DND-41 (cell line): ENCODE measurements at regions not wholly inside any gene's neighbourhood (a gene's known extent, or its start where the extent isn't known, plus 50 kb on each side); places are given as distances from the start of the nearest gene placed in this dataset.

Source experiments
- ATAC-seq: fragments of 200-7000 bp; cut with Tn5 transposase; 3 replicates; pipeline ENCODE4 v1.9.1; 2021; ENCODE audit warnings: low read depth; ENCODE audit not compliant: insufficient read depth
- DNase-seq: peaks from one replicate; pipeline ENCODE4 v3.0.0-alpha.2; 2020
- H2AFZ ChIP-seq: 2 replicates; pipeline ENCODE4 v1.6.0; 2012; ENCODE audit warnings: low read depth, low read length
- H3K27ac ChIP-seq: 2 replicates; pipeline ENCODE4 v1.5.1; 2012; ENCODE audit warnings: low read length, inconsistent platforms
- H3K27me3 ChIP-seq: fragments of 200-600 bp; sonication (generic); 2 replicates; pipeline ENCODE4 v1.6.0; 2012; ENCODE audit warnings: low read length, mild to moderate bottlenecking, inconsistent platforms; ENCODE audit not compliant: insufficient read depth, poor library complexity
- H3K36me3 ChIP-seq: 2 replicates; pipeline ENCODE4 v1.5.1; 2012; ENCODE audit warnings: low read length, inconsistent platforms; ENCODE audit not compliant: insufficient read depth
- H3K4me1 ChIP-seq: 2 replicates; pipeline ENCODE4 v1.5.1; 2012; ENCODE audit warnings: mild to moderate bottlenecking, low read length; ENCODE audit not compliant: insufficient read depth
- H3K4me2 ChIP-seq: 2 replicates; pipeline ENCODE4 v1.6.0; 2012; ENCODE audit warnings: mild to moderate bottlenecking, moderate library complexity, low read length, inconsistent platforms; ENCODE audit not compliant: insufficient read depth
- H3K4me3 ChIP-seq, 2 experiments: fragments of 200-600 bp in 1 of 2; shearing (Covaris generic) in 1 of 2; 2 replicates each; pipeline ENCODE4 v1.5.1; 2012 to 2016; ENCODE audit warnings: inconsistent platforms in 2 of 2, low read length in 2 of 2, mild to moderate bottlenecking in 2 of 2, low read depth in 1 of 2, moderate library complexity in 1 of 2
- H3K79me2 ChIP-seq: 2 replicates; pipeline ENCODE4 v1.6.0; 2012; ENCODE audit warnings: low read length, inconsistent platforms; ENCODE audit not compliant: insufficient read depth
- H3K9ac ChIP-seq: 2 replicates; pipeline ENCODE4 v1.6.0; 2012; ENCODE audit warnings: low read depth, mild to moderate bottlenecking, inconsistent platforms, low read length, moderate library complexity
- H3K9me3 ChIP-seq: 2 replicates; pipeline ENCODE4 v1.5.1; 2012; ENCODE audit warnings: low read length, moderate library complexity, mild to moderate bottlenecking, inconsistent platforms; ENCODE audit not compliant: insufficient read depth, severe bottlenecking
- H4K20me1 ChIP-seq: 2 replicates; pipeline ENCODE4 v1.6.0; 2012; ENCODE audit warnings: low read length; ENCODE audit not compliant: insufficient read depth
- CTCF ChIP-seq: IDR thresholded peaks from 2 replicates; pipeline ENCODE4 v1.5.1; 2012; ENCODE audit warnings: borderline replicate concordance, low read length, moderate library complexity, mild to moderate bottlenecking; ENCODE audit not compliant: poor library complexity, severe bottlenecking; ENCODE audit errors: extremely low read depth
- EZH2 ChIP-seq: IDR thresholded peaks from 3 replicates; pipeline ENCODE4 v1.6.1; 2012; ENCODE audit warnings: borderline replicate concordance, low read depth, mild to moderate bottlenecking, moderate library complexity, low read length, inconsistent platforms; ENCODE audit not compliant: severe bottlenecking

GRCh38 chr7:46126675-46127300 is 205.7 kb upstream of the IGFBP3 start:
- no peaks in the 10 kb centered on the region for H3K4me1 ChIP-seq
- no peaks in the 10 kb centered on the region for H4K20me1 ChIP-seq
- H3K9ac ChIP-seq: no peak overlapping the region
- no peaks in the 10 kb centered on the region for H3K36me3 ChIP-seq
- ATAC-seq (no peak), DNase-seq (no peak)
- H3K9me3 ChIP-seq: no peaks in the 10 kb centered on the region
- no peak for TF ChIP-seq CTCF
- TF ChIP-seq EZH2: no peak
- H2AFZ ChIP-seq: no peak overlapping the region
- no peak overlapping the region for H3K27ac ChIP-seq
- no peaks in the 10 kb centered on the region for H3K79me2 ChIP-seq
- H3K4me3 ChIP-seq: no peak overlapping the region
- peaks cover 4% of the 10 kb centered on the region for H3K27me3 ChIP-seq
- H3K4me2 ChIP-seq: no peak overlapping the region

- no peak for ATAC-seq
These were observed 202.8 kb upstream of the IGFBP3 start for GRCh38 chr7:46123756-46124343.

DNA sequence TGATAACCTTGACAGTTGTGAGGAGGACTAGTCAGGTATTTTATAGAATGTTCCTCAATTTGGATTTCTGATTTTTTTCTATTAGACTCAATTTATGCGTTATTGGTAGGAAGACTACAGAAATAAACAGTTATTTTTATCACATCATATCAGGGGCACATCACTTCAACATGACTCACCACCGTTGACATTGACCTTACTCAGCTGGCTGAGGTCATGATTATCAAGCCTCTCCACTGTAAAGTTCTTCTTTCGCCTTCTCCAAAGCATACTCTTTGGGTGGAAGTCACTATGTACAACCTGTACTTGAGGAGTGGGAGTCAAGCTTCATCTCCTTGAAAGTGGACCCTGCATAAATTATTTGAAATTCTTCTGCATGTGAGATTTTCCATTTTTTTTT is 194.3 kb upstream of the IGFBP3 start:
- Histone ChIP-seq H2AFZ (no peak overlapping the region), H3K4me2 (no peak overlapping the region), H3K4me1 (no peaks in the 10 kb centered on the region), H3K79me2 (no peaks in the 10 kb centered on the region), H3K4me3 (no peak overlapping the region), H4K20me1 (no peaks in the 10 kb centered on the region), H3K9ac (no peak overlapping the region), H3K36me3 (no peaks in the 10 kb centered on the region), H3K27ac (no peak overlapping the region), H3K9me3 (no peaks in the 10 kb centered on the region), H3K27me3 (no peaks in the 10 kb centered on the region)
- ATAC-seq: no peak
- no peak for TF ChIP-seq CTCF
- TF ChIP-seq EZH2: no peak
- DNase-seq: no peak

More at GRCh38 chr7:46123756-46124343, 202.8 kb upstream of the IGFBP3 start:
- Histone ChIP-seq H3K27ac (no peak overlapping the region), H3K79me2 (no peaks in the 10 kb centered on the region), H4K20me1 (no peaks in the 10 kb centered on the region), H3K4me3 (no peak overlapping the region), H2AFZ (no peak overlapping the region), H3K27me3 (no peaks in the 10 kb centered on the region), H3K36me3 (no peaks in the 10 kb centered on the region), H3K9ac (no peak overlapping the region), H3K9me3 (no peaks in the 10 kb centered on the region), H3K4me2 (no peak overlapping the region), H3K4me1 (no peaks in the 10 kb centered on the region)
- no peak for DNase-seq
- TF ChIP-seq EZH2 (no peak), CTCF (no peak)
